ENCODE measurements at regions not wholly inside any gene's neighbourhood (a gene's known extent, or its start where the extent isn't known, plus 50 kb on each side); places are given as distances from the start of the nearest gene placed in this dataset.
"Not testable (repeated sequence)": the region's sequence is repeated elsewhere in the genome, so short reads cannot be mapped to it uniquely, and the experiment has no call there.

DNA sequence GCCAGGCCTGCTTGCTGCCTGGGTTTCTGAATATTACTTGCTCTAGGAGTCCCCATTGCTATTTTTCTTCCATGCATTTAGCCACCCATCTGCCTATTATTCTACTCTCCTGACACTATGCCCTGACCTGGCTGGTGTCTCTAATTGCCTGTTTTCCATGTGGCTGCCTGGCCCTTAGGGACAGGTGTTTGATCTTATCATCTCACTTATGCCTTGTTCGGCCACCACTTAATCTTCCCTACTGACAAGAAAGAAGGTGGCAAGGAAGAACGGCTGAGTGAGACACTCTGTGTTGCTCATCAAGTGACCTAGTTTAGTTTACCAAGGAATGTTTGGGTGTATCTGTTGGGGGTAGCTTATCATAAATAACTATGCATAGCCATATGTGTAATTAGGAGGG, 50.4 kb upstream of the RAPH1 start:
- peak; percentile 22 for DNase-seq (ENCODE audit: low spot score)

GRCh38 chr2:203586206-203586605, 51.1 kb upstream of the RAPH1 start:
- DNase-seq (ENCODE audit: low spot score), result no peak

- no peak for DNase-seq (ENCODE audit: low spot score)
Observed at GRCh38 chr2:203586696-203587095, 51.6 kb upstream of the RAPH1 start.

GRCh38 chr2:203590496-203590895, 55.4 kb upstream of the RAPH1 start:
- no peak for DNase-seq (ENCODE audit: low spot score)

GRCh38 chr2:203591642-203592041, 56.5 kb upstream of the RAPH1 start:
- no peak for DNase-seq (ENCODE audit: low spot score)

- DNase-seq (ENCODE audit: low spot score), result no peak
Observed at GRCh38 chr2:203592470-203592869, 57.4 kb upstream of the RAPH1 start.

DNA sequence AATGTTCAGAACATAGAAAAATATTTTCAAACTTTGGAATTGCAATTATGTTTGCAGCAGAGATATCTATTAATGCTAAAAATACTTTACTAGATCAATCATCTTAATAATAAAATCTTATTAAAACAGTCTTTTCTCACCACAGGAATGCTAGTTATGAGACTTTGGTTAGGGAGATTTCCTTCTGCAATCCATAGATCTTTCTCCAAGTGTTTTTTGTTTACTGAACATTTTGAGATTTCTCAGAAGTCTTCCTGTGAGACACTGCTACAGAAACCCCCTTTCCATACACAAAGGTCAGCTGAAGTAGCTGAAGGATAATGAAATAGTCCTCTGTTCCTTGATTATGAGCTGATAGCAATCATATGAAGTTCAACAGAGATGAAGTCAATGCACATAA, 59.4 kb upstream of the RAPH1 start:
- DNase-seq (ENCODE audit: low spot score), result peak; percentile 65

DNA sequence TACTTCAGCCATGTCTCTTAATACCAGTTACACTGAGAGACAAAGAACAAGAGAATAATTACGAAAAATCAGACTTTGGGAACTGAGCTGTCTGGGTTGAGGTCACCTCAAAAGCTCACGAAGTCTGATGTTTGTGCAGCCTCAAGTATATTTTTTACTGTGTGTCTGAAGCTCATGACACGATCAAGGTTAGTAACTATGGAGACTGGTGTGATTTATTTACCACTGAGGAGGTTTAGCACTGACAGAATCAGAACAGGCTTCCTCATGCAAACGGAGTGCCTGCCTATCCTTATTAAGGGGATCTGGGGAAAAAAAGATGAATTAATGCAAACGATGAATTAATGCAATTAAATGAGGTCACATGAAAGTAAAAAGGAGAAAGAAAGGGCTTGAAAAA, 61.1 kb upstream of the RAPH1 start:
- no peak for DNase-seq (ENCODE audit: low spot score)

DNA sequence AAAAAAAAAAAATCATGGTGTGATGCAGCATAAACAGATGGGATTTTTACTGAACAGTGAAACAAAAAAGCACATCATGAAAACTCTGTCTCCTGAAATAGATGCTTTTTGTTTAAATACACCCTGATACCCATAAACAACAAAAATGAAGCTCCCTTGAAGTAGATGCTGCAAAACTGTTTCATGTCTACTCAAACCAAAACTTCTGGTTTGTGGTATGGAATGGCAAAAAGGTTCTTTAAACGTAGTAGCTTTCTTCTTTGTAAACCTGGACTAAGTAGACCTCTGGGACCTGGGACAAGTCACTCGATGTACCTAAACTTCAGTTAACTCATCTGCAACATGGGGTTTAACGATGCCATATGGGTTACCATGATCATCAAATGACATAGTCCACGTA, 64.4 kb upstream of the RAPH1 start:
- DNase-seq (ENCODE audit: low spot score), result no peak

DNA sequence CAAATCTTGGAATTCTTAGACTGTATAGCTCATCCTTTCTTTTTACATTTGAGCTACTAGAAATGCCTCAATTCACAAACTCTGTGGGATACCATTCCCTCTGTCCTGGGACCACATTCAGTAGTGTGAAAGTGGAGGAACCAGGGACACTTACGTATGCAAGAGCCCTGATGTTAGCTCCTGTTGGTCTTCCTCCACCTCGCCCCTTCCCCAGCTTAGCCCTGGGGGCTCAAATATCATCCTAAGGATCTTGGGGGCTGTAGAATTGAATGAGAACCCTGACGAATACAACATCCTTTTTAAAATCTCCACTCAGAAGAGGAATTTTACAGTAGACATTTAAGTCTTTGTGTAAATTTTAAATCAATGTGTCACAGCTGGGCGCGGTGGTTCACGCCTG, 65.2 kb upstream of the RAPH1 start:
- DNase-seq (ENCODE audit: low spot score), result no peak

DNA sequence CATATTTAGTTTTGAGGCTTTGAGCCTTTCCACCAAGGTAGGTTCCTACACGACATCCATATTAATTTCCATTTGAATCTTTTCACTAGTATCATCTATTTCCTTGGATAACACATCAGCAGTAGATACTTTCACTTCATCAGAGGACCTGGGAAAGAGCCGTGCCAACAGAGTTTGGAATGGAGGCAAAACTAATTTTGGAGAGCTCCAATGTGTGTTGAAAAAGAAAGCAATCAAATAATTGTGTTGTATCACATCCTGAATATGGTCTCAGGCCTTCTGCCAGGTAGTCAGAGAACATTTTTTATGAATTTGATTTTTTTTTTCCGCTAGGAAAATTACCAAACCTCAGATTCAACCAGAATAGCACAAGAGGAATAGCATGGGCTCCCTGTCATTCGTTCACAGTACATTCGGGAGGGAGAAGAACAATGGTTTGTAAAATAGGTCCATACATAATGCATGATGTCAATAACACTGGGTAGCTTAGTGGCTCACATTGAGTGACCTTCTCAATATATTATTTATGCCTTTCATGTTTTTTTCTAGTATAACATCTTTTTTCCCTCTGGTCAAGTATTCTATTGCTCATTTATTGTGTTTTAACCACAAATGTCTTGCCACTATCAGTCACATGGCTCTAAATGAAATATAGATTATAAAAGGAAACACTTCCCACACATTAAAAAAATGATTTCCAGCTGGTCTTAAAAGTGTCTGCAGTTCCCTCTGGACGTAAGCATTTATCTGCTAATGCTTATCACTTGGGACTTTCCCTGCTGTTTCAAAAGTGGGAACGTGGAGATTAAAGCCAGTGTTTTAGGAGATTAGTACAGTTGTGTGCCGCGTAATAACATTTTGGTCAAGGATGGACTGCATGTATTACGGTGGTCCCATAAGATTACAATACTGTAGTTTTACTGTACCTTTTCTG, 68.6 kb upstream of the RAPH1 start:
- peak; percentile 20 for DNase-seq (ENCODE audit: low spot score)

DNA sequence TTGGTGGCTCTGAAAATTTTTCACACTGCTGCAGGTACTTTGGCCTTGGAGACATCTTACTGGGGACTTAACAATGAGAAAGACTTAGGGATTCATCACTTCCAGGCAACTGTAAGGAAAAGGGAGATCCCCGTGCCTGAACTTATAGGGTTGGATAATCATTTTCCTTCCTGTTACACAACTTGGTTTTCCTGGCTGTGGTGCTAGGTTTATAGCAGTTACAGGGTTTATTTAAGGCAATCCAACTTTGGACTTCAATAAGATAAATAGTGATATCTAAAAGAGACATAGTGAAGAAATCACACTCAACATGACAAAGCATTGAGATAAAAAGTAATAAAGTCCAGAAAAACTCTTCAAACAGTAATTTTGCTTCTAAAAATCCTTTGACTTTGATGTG, 70.2 kb upstream of the RAPH1 start:
- no peak for DNase-seq (ENCODE audit: low spot score)

GRCh38 chr2:203606051-203606450, 71.0 kb upstream of the RAPH1 start:
- DNase-seq (ENCODE audit: low spot score), result no peak

GRCh38 chr2:203610558-203610957, 75.5 kb upstream of the RAPH1 start:
- DNase-seq (ENCODE audit: low spot score), result no peak

DNA sequence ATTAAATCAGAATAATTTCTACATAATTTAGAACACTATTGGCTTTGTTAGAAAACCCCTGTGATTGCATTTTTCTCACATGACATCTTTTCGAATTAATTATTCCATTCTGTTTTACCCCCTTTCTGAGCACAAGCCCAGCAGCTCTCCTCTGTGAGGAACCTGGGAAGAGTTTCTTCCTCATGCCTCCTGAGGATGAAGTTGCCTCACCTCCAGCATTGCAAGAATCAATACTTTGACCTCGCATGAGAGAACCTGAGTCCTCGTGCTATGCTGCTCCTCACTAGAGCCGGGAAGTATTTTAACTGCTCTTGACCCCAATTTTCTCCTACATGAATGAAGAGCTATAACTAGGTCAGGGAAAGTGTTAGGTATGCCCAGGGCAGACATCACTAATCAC, 77.1 kb upstream of the RAPH1 start:
- no peak for DNase-seq (ENCODE audit: low spot score)

- DNase-seq (ENCODE audit: low spot score), result no peak
Observed at GRCh38 chr2:203619267-203619878, 84.3 kb upstream of the RAPH1 start.

DNA sequence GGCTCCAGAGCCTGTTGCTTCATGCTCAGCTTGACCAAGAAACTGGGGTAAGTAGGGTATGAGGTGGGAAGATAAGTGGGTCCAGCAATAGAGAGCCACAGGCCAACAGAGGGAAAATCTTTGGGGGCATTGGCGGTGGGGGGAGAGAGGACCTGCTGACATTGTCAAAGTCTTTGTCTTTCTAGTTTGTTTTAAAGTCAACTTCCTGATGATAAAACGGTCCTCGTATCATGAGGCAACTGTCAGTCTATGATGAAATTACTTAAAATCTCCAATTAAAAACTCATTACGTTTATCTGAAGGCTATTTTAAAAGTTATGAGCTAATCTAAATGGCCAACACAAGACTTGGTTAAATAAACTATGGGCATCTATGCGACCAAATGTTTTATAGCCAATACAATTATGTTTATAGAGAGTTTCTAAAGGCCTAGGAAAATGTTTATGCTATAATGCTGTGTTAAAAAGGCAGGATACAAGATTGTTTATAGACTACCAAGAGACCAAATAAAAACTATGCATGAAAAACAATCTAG, 84.4 kb upstream of the CD28 start:
- no peak for DNase-seq (ENCODE audit: low spot score)

- DNase-seq (ENCODE audit: low spot score), result peak; percentile 90
Observed at GRCh38 chr2:203623096-203623495, 83.3 kb upstream of the CD28 start.

- DNase-seq (ENCODE audit: low spot score), result peak; percentile 16
Observed at GRCh38 chr2:203623661-203624060, 82.8 kb upstream of the CD28 start.

- DNase-seq (ENCODE audit: low spot score), result no peak
Observed at GRCh38 chr2:203625701-203626100, 80.7 kb upstream of the CD28 start.

DNA sequence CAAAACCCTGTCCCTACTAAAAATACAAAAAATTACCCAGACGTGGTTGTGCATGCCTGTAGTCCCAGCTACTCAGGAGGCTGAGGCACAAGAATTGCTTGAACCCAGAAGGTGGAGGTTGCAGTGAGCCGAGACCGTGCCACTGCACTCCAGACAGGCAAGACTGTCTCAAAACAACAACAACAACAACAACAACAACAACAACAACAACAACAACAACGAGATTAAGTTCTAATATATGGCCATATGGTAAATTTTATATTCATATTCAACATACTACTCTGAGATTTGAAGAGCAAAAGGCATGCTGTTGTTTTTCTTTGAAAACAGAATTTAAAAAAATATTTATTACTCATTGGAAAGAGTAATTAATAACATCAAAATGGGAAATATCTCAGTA, 80.2 kb upstream of the CD28 start:
- DNase-seq (ENCODE audit: low spot score), result not testable (repeated sequence)

GRCh38 chr2:203626952-203627681, 79.3 kb upstream of the CD28 start:
- peak; percentile 60 for DNase-seq (ENCODE audit: low spot score)

DNA sequence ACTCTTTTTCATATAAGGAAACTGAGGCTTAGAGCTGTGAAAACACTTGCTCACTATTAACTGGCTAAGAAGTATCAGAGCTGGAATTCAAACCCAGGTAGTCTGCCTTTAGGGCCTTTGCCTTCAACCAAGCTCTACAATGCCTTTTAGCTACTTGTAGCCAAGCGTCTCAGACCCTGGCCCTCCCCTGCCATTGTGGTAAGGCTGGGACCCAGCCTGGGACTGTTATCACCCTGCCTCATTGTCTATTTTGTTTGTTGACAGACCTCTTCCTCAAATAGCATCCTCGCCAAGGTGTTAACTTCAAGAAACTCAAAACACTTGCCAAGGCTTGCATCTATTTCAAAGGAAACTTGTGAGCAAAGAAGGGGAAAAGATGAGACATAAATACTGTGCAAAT, 76.7 kb upstream of the CD28 start:
- no peak for DNase-seq (ENCODE audit: low spot score)
